Suprapubic skin (tissue), 3 donors: ENCODE measurements at regions not wholly inside any gene's neighbourhood (a gene's known extent, or its start where the extent isn't known, plus 50 kb on each side); places are given as distances from the start of the nearest gene placed in this dataset.

Experiments used
- EP300 ChIP-seq: sonication (generic); formaldehyde crosslinking; IDR thresholded peaks from one replicate; pipeline ENCODE4 v1.6.1; 2017; ENCODE audit warnings: antibody characterized with exemption
- POLR2A ChIP-seq, 2 donors: fragments of 450-650 bp; IDR thresholded peaks; one replicate each; pipeline ENCODE4 v1.6.1; 2017; ENCODE audit warnings: antibody characterized with exemption in 2 of 2, mild to moderate bottlenecking in 2 of 2, moderate library complexity in 2 of 2
- TF ChIP-seq, protein P1 (sequence below), 2 donors: fragments of 200-600 bp in 1 of 2; fragments of 450-650 bp in 1 of 2; sonication (generic) in 1 of 2; IDR thresholded peaks; one replicate each; pipeline ENCODE4 v1.5.1; 2016 to 2019; ENCODE audit warnings: antibody characterized with exemption in 2 of 2, mild to moderate bottlenecking in 1 of 2, moderate library complexity in 1 of 2

GRCh38 chr3:189119950-189120349 lies 51.8 kb upstream of the TPRG1 start:
- TF ChIP-seq POLR2A (IDR thresholded peaks at IDR 0.05) (no peak), EP300 (no peak)
- TF ChIP-seq, protein P1, sequence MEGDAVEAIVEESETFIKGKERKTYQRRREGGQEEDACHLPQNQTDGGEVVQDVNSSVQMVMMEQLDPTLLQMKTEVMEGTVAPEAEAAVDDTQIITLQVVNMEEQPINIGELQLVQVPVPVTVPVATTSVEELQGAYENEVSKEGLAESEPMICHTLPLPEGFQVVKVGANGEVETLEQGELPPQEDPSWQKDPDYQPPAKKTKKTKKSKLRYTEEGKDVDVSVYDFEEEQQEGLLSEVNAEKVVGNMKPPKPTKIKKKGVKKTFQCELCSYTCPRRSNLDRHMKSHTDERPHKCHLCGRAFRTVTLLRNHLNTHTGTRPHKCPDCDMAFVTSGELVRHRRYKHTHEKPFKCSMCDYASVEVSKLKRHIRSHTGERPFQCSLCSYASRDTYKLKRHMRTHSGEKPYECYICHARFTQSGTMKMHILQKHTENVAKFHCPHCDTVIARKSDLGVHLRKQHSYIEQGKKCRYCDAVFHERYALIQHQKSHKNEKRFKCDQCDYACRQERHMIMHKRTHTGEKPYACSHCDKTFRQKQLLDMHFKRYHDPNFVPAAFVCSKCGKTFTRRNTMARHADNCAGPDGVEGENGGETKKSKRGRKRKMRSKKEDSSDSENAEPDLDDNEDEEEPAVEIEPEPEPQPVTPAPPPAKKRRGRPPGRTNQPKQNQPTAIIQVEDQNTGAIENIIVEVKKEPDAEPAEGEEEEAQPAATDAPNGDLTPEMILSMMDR (IDR thresholded peaks at IDR 0.05) = no peak
